Esophagus muscularis mucosa (tissue), 4 donors: ENCODE measurements at regions not wholly inside any gene's neighbourhood (a gene's known extent, or its start where the extent isn't known, plus 50 kb on each side); places are given as distances from the start of the nearest gene placed in this dataset.

ENCODE experiments used
- EP300 ChIP-seq: sonication (generic); formaldehyde crosslinking; IDR thresholded peaks from one replicate; pipeline ENCODE4 v1.6.1; 2017; ENCODE audit warnings: antibody characterized with exemption
- POLR2A ChIP-seq: fragments of 450-650 bp; IDR thresholded peaks from one replicate; pipeline ENCODE4 v1.6.1; 2017; ENCODE audit warnings: antibody characterized with exemption, moderate library complexity, mild to moderate bottlenecking, low read depth
- POLR2AphosphoS5 ChIP-seq, 2 donors: sonication (generic); formaldehyde crosslinking; IDR thresholded peaks; one replicate each; pipeline ENCODE4 v1.6.1; 2017; ENCODE audit warnings: antibody characterized with exemption in 2 of 2
- TF ChIP-seq, protein P1 (sequence below), 3 experiments: fragments of 200-600 bp in 2 of 3; fragments of 450-650 bp in 1 of 3; sonication (generic) in 2 of 3; IDR thresholded peaks; one replicate each; pipeline ENCODE4 v1.5.1; 2017 to 2019; ENCODE audit warnings: antibody characterized with exemption in 3 of 3, mild to moderate bottlenecking in 2 of 3, moderate library complexity in 1 of 3

DNA sequence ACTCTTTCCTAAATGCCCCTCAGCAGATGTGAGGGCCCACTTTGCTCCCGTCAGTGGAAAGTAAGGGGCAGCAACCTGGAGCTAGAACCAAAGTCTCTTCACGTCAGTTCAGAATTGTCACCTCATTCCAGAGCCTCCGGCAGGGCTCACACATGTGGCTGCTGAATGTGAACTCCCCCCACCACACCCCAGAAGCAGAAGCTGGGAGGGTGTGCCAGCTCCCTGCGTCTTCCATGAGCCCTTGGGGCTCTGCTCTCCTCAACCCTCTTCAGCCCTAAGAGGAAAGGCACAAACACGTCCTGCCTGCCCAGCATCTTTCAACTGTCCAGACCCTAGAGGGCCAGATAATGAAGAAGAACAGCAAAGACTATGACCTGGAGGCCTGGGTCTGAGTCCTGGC, 105.3 kb downstream of the SALL1 start:
- TF ChIP-seq EP300, result no peak
- TF ChIP-seq POLR2A, result no peak
- TF ChIP-seq, protein P1, sequence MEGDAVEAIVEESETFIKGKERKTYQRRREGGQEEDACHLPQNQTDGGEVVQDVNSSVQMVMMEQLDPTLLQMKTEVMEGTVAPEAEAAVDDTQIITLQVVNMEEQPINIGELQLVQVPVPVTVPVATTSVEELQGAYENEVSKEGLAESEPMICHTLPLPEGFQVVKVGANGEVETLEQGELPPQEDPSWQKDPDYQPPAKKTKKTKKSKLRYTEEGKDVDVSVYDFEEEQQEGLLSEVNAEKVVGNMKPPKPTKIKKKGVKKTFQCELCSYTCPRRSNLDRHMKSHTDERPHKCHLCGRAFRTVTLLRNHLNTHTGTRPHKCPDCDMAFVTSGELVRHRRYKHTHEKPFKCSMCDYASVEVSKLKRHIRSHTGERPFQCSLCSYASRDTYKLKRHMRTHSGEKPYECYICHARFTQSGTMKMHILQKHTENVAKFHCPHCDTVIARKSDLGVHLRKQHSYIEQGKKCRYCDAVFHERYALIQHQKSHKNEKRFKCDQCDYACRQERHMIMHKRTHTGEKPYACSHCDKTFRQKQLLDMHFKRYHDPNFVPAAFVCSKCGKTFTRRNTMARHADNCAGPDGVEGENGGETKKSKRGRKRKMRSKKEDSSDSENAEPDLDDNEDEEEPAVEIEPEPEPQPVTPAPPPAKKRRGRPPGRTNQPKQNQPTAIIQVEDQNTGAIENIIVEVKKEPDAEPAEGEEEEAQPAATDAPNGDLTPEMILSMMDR (IDR thresholded peaks at IDR 0.05), result no peak
- TF ChIP-seq POLR2AphosphoS5 (IDR thresholded peaks at IDR 0.05), result no peak
